GM18499 (cell line): ENCODE measurements at regions not wholly inside any gene's neighbourhood (a gene's known extent, or its start where the extent isn't known, plus 50 kb on each side); places are given as distances from the start of the nearest gene placed in this dataset.
"Not testable (repeated sequence)": the region's sequence is repeated elsewhere in the genome, so short reads cannot be mapped to it uniquely, and the experiment has no call there.

Experiments used
- ATAC-seq: cut with Tn5 transposase; IDR thresholded peaks from one replicate; pipeline ENCODE4 v1.9.1; 2021; ENCODE audit warnings: moderate number of reproducible peaks; ENCODE audit not compliant: insufficient read depth, unreplicated experiment

DNA sequence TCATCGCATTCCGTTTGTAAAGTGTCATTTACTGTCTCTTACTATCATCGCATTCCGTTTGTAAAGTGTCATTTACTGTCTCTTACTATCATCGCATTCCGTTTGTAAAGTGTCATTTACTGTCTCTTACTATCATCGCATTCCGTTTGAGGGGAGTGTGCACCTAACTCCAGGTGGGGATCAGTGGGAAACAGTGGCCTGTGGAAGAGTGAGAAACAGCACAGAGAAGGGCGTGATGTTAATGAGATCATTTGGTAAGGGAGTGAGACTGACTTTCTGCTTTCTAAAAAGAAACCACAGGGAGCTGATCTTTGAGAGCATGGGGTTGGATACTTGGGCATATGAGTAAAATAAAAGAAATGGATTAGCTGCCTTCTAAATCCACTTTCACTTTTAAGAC, 77.5 kb upstream of the ZPLD1 start:
- ATAC-seq, result not testable (repeated sequence)

GRCh38 chr3:102360183-102360860, 74.5 kb upstream of the ZPLD1 start:
- ATAC-seq, result no peak

GRCh38 chr3:102361101-102361500, 73.7 kb upstream of the ZPLD1 start:
- ATAC-seq, result no peak

GRCh38 chr3:102366116-102366515, 68.7 kb upstream of the ZPLD1 start:
- not testable (repeated sequence) for ATAC-seq

GRCh38 chr3:102374863-102375634, 59.8 kb upstream of the ZPLD1 start:
- no peak for ATAC-seq

GRCh38 chr3:102378216-102378615, 56.6 kb upstream of the ZPLD1 start:
- ATAC-seq, result no peak

DNA sequence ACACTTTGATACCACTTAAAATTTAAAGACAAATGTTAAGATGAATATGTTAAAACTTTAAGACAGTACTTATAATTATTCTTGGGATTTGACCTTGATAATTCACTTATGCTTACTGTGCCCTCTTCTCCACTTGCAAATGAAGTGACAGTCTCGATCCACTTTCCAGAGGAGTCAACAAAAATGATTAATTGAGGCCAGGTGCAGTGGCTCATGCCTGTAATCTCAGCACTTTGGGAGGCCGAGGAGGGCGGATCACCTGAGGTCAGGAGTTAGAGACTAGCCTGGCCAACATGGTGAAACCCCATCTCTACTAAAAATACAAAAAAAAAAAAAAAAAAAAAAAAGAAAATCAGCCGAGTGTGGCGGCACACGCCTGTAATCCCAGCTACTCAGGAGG, 52.6 kb upstream of the ZPLD1 start:
- not testable (repeated sequence) for ATAC-seq
